Neural crest cell (in vitro differentiated cells): ENCODE measurements at regions not wholly inside any gene's neighbourhood (a gene's known extent, or its start where the extent isn't known, plus 50 kb on each side); places are given as distances from the start of the nearest gene placed in this dataset.

Experiments used
- DNase-seq: peaks from one replicate; pipeline ENCODE4 v3.0.0; 2021; ENCODE audit warnings: low read depth, mixed read lengths, low spot score
- H3K27ac Mint-ChIP-seq: one replicate; pipeline ENCODE4 v1.8.0; 2021; ENCODE audit warnings: mild to moderate bottlenecking, mixed read lengths; ENCODE audit not compliant: unreplicated experiment
- H3K27me3 Mint-ChIP-seq: 2 replicates; pipeline ENCODE4 v1.8.0; 2021; ENCODE audit warnings: low read depth, mild to moderate bottlenecking, mixed read lengths
- H3K36me3 Mint-ChIP-seq: 2 replicates; pipeline ENCODE4 v1.8.0; 2021; ENCODE audit warnings: low read depth, mild to moderate bottlenecking, mixed read lengths
- H3K4me1 Mint-ChIP-seq: 2 replicates; pipeline ENCODE4 v1.8.0; 2021; ENCODE audit warnings: mixed read lengths
- H3K4me3 Mint-ChIP-seq: one replicate; pipeline ENCODE4 v1.8.0; 2021; ENCODE audit warnings: mild to moderate bottlenecking, mixed read lengths
- H3K9me3 Mint-ChIP-seq: 2 replicates; pipeline ENCODE4 v1.8.0; 2021; ENCODE audit warnings: mixed read lengths
- CTCF ChIP-seq: fragments of 200-600 bp; sonication (generic); conservative IDR thresholded peaks from 2 replicates; pipeline ENCODE4 v1.5.0; 2021; ENCODE audit warnings: antibody characterized with exemption, mild to moderate bottlenecking

GRCh38 chr13:64959276-64959675, 2270.9 kb downstream of the PCDH9 start:
- Mint-ChIP-seq H3K4me1 (no peaks in the 10 kb centered on the region), H3K27me3 (no peaks in the 10 kb centered on the region), H3K27ac (no peak overlapping the region), H3K9me3 (peaks cover 2% of the 10 kb centered on the region), H3K4me3 (no peak overlapping the region), H3K36me3 (no peaks in the 10 kb centered on the region)
- TF ChIP-seq CTCF, result no peak
- no peak for DNase-seq

DNA sequence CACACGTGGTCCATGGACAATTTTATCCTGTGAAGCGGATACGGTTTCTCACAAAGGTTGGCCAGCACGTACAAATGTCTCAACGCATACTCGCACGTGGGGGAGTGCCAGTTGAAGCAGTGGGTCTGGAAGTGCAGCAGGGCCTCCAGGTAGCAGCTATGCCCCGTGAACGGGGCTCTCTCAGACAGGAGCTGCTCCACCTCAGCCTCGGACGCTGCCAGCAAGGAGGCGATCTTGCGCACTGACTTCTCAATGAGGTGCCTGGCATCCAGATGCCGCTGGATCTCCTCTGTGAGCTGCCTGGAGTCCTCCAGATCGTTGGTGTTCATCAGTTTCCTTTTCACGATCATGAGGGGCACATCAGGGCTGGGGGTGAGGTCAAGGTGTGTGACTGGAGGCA, 2272.0 kb downstream of the PCDH9 start:
- no peak for TF ChIP-seq CTCF
- no peak for DNase-seq
- no peaks in the 10 kb centered on the region for H3K36me3 Mint-ChIP-seq
- H3K27ac Mint-ChIP-seq, result no peak overlapping the region
- H3K27me3 Mint-ChIP-seq, result no peaks in the 10 kb centered on the region
- peaks cover 2% of the 10 kb centered on the region for H3K9me3 Mint-ChIP-seq
- H3K4me1 Mint-ChIP-seq, result no peaks in the 10 kb centered on the region
- no peak overlapping the region for H3K4me3 Mint-ChIP-seq

GRCh38 chr13:64938660-64939059, 2291.5 kb downstream of the PCDH9 start:
- H3K4me3 Mint-ChIP-seq, result no peak overlapping the region
- H3K4me1 Mint-ChIP-seq, result no peaks in the 10 kb centered on the region
- H3K27ac Mint-ChIP-seq, result no peak overlapping the region
- H3K27me3 Mint-ChIP-seq, result no peaks in the 10 kb centered on the region
- no peak for DNase-seq
- H3K9me3 Mint-ChIP-seq, result no peaks in the 10 kb centered on the region
- H3K36me3 Mint-ChIP-seq, result no peaks in the 10 kb centered on the region
- TF ChIP-seq CTCF, result no peak

DNA sequence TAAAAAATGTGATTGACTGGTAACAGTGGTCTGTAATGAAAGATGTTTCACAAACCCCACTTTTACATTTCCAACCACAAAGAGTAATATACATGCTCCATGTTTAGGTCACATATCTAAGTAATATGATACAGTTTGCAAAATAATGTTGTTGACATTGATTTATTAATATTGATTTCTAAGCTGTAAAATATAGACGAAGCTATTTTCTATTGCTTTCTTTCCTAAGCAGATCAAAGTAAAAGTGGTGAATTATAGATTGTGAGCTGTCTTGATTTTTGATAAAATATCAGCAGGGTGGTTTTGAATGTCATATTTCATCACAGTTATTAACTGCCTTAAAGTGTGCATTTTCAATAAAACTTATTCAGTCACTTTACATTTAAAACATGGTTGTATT, 2292.8 kb downstream of the PCDH9 start:
- no peak for DNase-seq
- Mint-ChIP-seq H3K27ac (no peak overlapping the region), H3K27me3 (no peaks in the 10 kb centered on the region), H3K4me3 (no peak overlapping the region), H3K4me1 (no peaks in the 10 kb centered on the region), H3K36me3 (no peaks in the 10 kb centered on the region), H3K9me3 (no peaks in the 10 kb centered on the region)
- TF ChIP-seq CTCF, result no peak

DNA sequence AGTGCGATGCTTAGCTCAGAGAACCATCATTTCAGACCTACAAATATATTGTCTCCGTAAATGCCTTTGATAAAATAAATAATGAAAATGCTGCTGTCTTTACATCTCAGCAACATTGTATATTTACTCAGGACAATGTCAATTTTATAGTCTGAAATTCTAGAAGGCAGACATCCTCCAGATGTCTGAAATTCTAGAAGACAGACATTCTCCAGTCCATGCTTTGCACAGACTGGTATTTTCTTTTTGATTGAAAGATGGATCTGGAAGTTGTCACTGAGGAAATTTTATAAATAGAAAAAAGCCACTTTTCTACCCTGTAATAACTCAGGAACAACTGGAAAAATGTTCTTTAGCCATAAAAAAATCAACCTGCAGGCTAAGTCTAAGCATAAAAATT, 2293.3 kb downstream of the PCDH9 start:
- Mint-ChIP-seq H3K4me1 (no peaks in the 10 kb centered on the region), H3K9me3 (no peaks in the 10 kb centered on the region), H3K27ac (no peak overlapping the region), H3K4me3 (no peak overlapping the region), H3K27me3 (no peaks in the 10 kb centered on the region), H3K36me3 (no peaks in the 10 kb centered on the region)
- TF ChIP-seq CTCF, result no peak
- DNase-seq, result no peak

- Mint-ChIP-seq H3K9me3 (no peaks in the 10 kb centered on the region), H3K36me3 (no peaks in the 10 kb centered on the region), H3K4me3 (no peak overlapping the region), H3K4me1 (no peaks in the 10 kb centered on the region), H3K27ac (no peak overlapping the region), H3K27me3 (no peaks in the 10 kb centered on the region)
- no peak for TF ChIP-seq CTCF
- DNase-seq, result no peak
Measured at GRCh38 chr13:64935441-64935840, 2294.7 kb downstream of the PCDH9 start.
